ENCODE measurements at regions not wholly inside any gene's neighbourhood (a gene's known extent, or its start where the extent isn't known, plus 50 kb on each side); places are given as distances from the start of the nearest gene placed in this dataset.

- TF ChIP-seq CTCF (conservative IDR thresholded peaks at IDR 0.05) (no peak), ZFX (IDR thresholded peaks at IDR 0.05) (no peak)
These were observed 168.4 kb upstream of the BCL6 start for GRCh38 chr3:187913617-187914033.
